HG03175 (cell line): ENCODE measurements at regions not wholly inside any gene's neighbourhood (a gene's known extent, or its start where the extent isn't known, plus 50 kb on each side); places are given as distances from the start of the nearest gene placed in this dataset.
A peak's percentile ranks its signal among the peaks of the same experiment; 100 is the strongest.

Source experiments
- ATAC-seq: cut with Tn5 transposase; IDR thresholded peaks from one replicate; pipeline ENCODE4 v1.9.1; 2021; ENCODE audit warnings: mild to moderate bottlenecking, moderate library complexity; ENCODE audit not compliant: unreplicated experiment

DNA sequence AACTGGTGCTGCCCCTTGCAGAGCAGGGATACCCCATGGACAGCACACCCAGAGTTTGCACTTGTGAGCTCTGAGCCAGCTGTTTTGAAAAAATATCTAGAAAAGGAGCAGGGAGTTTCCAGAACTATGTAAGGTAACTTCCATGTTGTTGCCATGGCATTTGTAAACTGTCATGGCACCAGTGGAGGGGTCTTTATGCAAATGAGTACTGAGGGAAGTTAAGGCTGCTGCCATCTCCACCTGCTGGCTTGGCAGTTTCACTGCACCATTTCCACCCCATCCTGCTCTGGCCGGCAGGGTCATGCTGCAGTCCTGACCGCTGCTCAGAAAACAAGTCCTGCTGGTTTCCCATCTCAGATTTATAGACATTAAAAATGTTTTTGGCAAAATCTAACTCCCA, 52.3 kb upstream of the SNTG2 start:
- ATAC-seq = no peak

DNA sequence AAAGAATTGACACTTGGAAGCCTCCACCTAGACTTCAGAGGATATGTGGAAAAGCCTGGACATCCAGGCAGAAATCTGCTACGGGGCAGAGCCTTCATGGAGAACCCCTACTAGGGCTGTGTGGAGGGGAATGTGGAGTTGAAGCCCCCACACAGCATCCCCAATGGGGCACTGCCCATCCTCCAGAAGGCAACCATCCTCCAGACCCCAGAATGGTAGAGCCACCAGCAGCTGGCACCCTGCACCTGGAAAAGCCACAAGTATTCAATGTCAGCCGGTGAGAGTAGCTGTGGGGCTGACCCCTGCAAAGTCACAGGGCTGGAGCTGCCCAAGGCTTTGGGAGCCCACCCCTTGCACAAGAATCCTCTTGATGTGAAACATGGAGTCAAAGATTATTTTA, 53.6 kb upstream of the SNTG2 start:
- ATAC-seq = no peak

DNA sequence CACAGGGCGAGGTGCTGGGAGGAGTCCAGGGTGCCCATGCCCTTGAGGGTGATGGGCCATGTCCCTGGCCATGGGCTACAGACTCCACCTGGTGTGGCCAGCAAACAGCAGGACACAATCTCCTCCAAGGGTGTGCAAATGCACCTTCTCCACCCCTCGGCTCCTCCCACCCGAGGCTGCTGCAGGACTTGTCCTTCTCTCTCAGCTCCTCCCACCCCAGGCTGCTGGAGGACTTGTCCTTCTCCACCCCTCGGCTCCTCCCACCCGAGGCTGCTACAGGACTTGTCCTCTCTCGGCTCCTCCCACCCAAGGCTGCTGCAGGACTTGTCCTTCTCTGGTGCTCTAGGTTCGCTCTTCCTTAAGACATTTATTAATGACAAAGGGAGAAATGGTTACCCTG, 57.3 kb upstream of the SNTG2 start:
- no peak for ATAC-seq

DNA sequence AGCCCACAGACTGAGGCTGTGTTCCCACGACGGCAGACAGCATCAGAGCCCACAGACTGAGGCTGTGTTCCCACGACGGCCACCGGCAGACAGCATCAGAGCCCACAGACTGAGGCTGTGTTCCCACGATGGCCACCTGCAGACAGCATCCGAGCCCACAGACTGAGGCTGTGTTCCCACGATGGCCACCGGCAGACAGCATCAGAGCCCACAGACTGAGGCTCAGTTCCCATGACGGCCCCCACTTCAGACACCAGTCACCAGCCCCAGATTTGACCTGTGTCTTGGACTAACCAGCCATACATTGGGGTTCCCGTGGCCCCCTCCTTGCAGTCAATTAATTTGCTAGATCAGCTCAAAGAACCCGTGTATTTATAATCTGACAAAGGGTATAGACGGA, 57.8 kb upstream of the SNTG2 start:
- no peak for ATAC-seq

DNA sequence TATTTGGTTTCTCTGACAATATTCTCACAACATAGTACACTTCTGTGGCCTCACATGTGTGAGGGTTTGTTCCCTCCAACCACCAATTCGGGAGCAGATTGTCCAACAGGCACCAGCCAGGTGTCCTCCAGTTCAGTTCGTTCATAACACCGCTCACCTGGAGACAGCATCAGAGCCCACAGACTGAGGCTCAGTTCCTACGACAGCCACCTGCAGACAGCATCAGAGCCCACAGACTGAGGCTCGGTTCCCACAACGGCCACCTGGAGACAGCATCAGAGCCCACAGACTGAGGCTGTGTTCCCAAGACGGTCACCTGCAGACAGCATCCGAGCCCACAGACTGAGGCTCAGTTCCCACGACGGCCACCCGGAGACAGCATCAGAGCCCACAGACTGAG, 58.2 kb upstream of the SNTG2 start:
- ATAC-seq = no peak

DNA sequence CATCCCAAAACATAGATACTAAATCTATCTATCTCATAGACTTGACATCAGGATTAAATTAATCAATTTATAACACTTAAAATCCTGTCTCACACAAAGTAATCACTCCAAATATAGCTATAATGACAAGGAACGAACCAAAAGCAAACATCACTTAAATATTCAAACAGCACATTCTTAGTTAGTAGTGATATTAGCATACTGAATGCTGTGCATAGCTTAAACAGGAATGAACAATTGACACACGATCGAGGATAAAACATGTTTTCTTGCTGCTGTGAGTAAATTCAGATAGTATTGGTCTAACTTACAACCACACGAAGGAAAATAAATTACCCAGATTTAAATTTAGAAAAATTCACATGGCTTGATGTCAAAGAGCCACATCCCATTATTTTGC, 58.9 kb upstream of the SNTG2 start:
- ATAC-seq = no peak

DNA sequence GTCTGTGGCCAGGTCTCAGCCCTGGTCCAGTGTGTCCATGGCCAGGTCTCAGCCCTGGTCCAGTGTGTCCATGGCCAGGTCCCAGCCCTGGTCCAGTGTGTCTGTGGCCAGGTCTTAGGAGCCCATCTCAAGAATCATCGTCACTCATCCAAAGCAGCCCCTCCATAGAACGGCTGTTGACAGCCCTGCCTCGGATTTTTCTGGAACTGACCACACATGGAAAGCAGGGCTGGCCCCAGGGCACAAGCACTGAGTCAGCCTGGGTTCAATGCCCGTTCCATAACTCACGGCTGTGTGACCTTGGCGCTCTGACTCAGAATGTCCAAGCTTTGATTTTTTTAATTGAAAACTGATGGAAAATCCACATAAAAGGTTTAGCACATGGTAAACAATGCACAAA, 59.9 kb upstream of the SNTG2 start:
- ATAC-seq = no peak

DNA sequence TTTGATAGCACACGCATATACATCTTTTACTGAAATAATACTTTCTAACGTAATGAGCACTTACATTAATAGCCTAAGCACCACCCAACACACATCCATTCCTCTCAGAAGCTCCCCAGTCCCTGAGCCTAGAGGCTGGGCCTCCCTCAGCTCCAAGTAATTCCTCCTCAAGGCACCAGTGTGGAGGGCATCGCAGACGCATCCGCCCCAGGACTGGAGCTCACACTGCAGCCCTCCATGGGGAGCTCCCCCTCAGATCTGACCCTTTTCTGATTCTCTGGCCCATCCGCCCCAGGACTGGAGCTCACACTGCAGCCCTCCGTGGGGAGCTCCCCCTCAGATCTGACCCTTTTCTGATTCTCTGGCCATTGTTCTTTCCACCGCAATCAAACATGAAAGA, 60.4 kb upstream of the SNTG2 start:
- no peak for ATAC-seq

DNA sequence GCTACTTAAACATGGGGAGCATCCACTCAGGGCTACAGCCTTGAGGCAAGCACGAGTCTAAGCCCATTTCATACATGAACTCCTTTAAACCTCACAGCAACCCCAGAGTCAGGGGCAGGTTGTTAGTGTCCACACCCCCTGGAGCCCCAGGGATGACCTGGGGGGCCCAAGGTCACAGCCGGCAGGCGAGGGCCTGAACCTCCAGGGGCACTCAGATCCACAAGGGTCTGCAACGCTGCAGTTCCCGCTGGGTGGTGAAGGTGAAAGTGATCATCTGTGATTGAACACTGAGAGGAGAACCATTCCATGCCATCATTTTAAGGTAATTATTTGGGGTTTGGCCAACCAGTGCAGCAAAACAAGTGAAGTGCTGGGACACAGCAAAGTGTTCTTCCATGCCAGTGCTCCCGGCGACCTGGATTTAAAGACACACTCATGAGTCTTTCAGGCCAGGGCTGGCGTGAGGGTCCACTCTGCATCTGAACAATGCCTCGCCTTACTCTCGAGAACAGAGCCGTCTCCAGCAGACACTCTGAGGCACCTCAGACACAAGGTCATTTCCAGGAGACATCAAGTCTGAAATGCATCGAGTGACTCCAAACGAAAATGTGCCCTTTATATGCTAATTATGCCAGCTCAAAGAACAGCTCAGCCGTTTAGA, 61.6 kb upstream of the SNTG2 start:
- no peak for ATAC-seq

DNA sequence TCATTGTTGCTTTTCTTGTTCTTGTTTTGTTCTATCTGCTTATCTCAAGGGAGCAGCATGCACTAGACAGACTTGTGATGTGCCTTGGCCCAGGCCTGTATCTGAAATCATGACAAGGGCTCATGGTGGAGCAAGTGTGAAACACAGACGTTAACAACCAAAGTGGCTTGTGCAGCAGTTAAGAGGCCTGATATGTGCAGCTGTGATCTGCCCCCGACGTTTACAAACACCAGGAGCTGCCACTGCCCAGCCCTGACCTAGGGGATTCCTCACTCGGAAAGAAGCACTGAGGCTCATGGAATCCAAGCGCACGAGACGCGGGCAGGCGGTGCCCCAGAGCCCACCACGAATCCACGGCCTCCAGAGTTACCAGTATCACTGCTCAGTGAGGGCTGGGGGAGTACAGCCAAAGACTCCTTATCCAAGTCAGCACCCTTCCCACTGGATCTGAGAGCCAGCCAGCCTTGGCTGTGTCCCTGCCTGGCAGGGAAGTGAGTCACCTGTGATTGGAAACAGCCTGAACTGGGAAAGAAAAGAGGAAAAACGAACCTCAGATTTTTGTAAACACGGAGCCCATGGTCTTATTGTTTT, 62.3 kb upstream of the SNTG2 start:
- ATAC-seq = no peak

DNA sequence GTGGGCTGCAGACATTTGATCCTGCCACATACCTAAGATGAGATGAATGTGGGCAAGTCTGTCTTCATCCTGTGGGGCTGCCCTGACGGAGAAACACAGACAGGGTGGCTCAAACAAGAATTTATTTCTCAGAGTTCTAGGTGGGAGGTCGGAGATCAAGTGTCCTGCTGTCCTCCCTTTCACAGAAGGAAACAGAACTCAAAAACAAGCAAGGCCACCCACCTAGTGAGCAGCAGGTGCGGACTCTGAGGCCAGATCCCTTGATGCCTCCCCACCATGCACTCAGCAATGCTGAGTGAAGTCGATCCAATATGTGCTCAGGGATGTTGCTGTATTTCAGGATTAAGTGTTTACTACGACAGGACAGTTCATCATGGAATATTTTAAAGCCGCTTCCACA, 63.0 kb upstream of the SNTG2 start:
- no peak for ATAC-seq

DNA sequence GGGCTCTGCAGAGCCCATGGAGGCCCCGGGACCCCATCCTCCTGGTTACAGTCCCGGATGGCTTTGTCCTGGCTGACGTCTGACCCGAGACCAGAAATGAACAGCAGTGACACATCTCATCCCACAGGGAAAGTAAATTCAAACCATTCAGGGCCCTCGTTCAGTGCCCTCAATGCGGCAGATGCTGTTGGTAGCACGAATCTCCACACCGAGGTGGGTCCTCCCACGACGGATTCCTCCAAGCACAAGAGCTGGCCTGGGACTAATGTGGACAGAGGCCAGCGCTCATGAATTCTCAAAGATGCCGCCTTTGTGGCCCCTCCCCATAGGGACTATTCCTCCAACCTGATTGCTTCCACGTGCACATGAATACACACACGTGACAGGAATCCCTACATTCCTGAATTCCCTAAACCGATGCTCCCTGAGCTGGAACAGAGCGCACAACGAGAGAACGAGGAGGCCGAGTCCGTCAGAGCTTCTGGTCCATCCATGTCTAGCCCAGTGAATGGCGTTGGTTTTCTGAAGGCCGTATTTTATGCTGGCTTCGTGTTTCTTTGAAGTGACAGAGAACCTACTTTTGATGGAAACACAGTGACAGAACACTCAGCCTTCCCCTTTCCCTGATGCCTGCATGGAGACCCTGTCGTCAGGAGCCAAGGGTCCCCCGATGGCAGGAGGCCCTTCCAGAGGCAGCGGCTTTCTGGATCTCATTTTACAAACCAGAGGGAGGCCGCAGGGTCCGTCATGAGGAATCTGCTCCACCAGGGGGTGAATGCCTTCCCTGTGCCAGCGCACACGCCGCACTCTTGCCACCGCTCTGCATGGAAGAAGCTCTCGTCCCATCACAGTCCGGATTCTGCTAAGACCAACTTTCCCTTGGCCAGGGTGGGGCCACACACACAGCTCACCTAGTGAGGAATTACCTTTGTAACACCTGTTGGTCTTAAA, 64.3 kb upstream of the SNTG2 start:
- no peak for ATAC-seq

DNA sequence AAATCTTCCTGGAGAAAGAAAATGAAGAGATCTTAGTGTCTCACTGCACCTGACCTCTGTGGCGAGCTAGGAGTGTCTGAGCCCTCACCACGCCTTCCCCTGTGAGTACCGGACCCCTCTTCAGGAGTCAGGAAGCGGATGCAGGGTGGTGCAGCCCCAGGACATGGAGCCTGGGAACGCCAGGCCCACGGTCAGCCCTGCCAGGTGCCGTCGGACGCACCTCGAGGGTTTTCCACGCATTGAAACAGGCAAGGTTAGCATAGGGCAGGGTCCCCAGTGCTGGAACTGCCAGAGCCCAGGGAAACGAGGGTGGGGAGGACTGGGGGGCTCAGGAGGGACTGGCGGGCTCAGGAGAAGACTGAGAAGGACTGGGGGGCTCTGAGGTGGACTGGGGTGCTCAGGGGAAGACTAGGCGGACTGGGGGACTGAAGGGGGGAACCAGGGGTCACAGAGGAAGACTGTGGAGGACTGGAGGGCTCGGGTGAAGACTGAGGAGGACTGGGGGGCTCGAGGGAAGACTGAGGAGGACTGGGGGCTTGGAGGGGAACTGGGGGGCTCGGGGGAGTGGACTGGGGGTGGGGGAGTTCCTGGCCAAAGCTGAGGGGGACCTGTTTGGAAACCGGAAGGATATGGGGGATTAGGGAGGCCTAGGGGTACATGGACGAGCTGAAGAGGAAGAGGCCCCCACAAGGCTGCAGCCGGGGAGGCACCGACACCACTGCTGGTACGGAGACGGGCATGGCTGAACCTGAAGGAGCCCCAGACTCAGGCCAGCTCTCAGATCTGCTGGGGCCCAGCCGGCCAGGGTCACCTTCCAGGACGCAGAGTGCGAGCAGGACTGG, 65.2 kb upstream of the SNTG2 start:
- no peak for ATAC-seq

DNA sequence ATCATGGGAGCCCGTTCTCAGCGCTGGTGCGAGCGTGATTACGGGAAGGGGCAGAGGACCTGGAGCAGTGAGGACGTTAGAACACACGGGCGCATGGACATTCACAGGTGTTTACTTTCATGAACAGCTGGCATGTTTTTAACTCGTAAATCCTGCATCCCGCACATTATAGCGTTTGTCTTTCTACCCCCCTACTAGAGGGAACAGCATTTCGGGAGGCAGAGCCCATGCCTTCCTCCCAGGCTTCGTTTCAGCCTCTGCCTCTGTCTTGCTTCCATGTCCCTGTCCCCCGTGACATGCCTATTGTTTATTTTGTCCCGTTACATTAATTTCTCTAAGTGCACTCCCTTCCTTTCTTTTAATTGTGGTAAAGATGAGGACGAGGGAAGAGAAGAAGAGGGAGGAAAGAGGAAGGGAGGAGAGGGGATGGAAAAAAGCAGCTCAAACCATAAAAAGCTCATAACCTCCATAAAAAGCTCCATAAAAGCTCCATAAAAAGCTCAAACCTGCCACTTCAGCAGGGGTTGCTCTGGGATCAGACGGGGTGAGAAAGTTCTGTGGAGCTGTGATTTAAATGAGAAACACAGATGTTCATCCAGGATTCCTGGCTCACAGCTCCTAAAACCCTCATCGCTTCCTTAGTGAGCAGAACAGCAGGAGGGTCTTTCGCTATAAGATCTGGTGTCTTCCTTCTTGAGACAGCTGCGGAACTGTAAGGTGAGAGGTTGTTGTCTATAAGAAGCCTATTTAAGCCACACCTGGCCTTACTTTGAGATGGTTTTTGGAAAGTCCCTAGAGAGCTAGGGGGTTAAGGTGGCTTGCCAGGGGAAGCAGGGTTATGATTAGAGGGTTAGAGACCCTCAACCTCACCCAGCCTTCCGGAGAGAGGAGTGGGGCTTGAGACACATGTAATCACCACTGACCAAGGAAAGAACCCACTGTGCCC, 66.6 kb upstream of the SNTG2 start:
- no peak for ATAC-seq

DNA sequence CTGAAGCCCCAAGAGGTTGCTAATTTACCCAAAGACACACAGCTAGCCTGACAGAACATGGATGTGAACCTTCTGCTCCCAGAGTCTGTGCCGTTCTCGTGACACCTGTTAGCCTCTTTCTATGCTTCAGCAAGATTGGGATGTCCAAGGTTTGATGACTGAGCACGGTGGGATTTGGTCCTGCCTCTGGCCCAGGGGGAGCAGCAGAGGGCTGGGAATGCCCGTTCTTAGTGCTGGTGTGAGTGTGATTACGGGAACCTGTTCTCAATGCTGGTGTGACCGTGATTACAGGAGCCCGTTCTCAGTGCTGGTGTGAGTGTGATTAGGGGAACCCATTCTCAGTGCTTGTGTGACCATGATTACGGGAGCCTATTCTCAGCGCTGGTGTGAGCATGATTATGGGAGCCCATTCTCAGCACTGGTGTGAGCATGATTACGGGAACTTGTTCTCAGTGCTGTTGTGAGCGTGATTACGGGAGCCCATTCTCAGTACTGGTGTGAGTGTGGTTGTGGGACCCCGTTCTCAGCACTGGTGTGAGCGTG, 67.3 kb upstream of the SNTG2 start:
- ATAC-seq = no peak

DNA sequence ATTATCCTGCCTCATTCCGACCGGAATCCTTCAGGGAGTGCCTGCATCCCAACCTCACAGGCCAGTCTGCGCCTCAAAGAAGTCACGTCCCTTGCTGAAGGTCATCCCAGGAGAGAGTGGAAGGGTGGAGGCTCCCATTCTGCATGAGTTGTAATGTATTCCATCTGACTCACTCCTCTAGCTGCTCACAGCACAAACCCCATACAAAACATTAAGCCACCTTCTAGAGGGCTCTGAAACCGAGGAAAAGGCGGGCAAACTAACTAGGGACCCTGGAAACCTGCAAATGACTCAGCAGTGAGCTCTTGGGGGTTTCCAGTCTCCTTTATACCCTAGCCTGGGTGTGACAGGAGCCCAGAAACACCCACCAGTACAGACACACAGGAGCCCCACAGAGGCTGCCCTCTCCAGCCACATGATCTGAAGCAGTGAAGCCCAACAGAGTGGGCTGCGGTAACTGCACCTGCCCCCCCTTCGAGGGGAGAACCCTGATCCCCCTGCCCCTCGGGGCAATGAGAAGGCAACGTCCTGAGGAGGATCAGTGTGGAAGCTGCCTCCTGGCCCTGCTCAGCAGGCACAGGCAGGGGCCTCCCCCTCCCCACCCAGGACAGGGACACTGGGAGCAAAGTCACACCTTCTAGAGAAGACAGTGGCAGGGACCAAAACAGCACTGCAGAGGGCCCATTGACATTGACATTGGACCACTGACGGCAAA, 69.3 kb upstream of the SNTG2 start:
- ATAC-seq = peak; percentile 71

DNA sequence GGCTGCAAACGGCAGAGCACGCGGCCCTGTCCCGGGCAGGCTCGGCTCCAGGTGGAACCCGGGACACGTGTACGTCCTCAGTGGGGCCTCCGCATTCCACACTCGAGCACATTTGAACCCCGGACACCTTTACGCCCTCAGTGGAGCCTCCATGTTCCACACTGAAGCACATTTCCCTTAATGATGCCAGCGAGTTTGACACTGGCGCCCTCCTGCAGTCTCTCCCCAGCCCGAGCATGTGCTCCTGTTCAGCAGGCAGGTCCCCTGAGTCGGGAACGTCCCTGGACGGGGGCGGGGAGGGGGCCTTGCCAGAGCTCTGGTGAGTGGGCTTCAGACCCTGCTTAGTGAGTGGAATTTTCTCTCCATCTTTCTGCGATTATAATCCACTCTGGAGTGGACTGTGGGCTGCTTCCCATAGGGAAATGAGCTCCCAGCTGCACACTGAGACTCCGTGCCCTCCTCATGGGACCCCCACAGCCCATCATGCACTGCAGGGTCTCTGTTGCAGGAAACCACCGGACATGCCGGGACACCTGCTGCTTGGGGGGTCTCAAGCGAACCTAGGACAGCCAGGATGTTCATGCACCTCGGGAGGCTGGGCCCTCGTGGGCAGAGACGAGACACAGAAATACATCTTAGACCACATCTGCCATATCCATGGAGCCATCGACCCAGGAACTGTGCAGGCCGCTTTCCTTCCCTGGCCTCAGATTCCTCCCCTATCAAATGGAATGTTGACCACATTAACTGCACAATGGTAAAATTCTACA, 70.3 kb upstream of the SNTG2 start:
- ATAC-seq = no peak

DNA sequence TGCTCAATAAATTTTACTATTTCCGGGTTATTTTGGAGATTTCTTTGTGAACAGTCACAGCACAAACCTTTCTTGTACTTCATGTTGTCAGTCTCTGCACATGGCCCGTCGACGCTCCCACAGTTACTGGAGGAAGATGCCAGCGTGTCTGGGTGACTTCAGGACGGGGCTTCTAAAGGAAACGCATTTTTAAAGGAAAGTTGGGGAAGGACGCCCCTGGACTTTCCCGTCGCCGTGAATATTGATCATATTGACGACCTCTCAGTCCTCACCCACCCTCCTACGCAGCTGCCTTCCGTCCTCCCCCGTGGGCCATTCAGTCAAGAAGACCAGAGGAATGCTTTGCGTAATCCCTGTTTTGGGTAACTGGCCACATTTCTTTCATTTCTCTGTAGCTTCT, 71.1 kb upstream of the SNTG2 start:
- no peak for ATAC-seq
